ENCODE measurements at regions not wholly inside any gene's neighbourhood (a gene's known extent, or its start where the extent isn't known, plus 50 kb on each side); places are given as distances from the start of the nearest gene placed in this dataset.

DNA sequence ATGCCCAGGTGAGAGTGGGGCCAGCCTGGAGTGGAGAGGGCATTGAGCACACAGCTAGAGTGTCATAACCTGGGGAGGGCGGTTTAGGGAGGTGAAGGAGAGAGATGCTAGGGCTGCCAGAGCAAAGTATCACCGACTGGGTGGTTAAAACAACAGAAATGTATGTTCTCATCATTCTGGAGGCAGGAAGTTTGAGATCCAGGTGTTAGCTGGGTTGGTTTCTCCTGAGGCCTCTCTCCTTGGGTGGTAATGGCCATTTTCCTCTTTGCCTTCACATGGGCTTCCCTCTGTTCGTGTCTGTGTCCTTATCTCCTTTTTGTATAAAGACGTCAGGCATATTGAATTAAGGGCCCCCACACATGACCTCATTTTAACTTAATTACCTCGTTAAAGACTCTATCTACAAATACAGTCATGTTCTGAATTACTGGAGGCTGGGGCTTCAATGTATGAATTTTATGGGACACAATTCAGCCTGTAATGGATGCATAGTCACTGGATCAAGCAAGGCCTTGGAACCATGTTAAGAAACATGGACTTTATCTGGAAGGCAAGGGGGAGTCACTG lies 118.6 kb upstream of the IL12B start:
- BruUV-seq (replicated peaks) = no TSS peak
- no peak overlapping the region for H3K27ac ChIP-seq (ENCODE audit: insufficient read depth, low read depth, low read length)
- H3K9me1 ChIP-seq (replicated peaks; ENCODE audit: control insufficient read depth, extremely low read depth, insufficient read depth, low read length) = no peaks in the 10 kb centered on the region
- H4K20me1 ChIP-seq (replicated peaks; ENCODE audit: control insufficient read depth, extremely low read depth, insufficient read depth, low read length) = no peaks in the 10 kb centered on the region
- ChIA-PET POLR2A (no interaction called here), CTCF (no interaction called here)
- no peak overlapping the region for H2AFZ ChIP-seq (ENCODE audit: low read depth, low read length)
- no peak for DNase-seq (ENCODE audit: low read depth, low spot score)
- H3K9ac ChIP-seq (replicated peaks; ENCODE audit: extremely low read depth, insufficient read depth, low read length) = no peak overlapping the region
- H3K27me3 ChIP-seq (ENCODE audit: control insufficient read depth in 2 of 2, insufficient read depth in 2 of 2, low read length in 2 of 2) = no peaks in the 10 kb centered on the region
- H3K79me2 ChIP-seq (ENCODE audit: control insufficient read depth, insufficient read depth, low read length) = no peaks in the 10 kb centered on the region
- no peaks in the 10 kb centered on the region for H3K9me3 ChIP-seq (replicated peaks; ENCODE audit: control insufficient read depth, insufficient read depth, low read length)
- dilution Hi-C loops (cut with MboI; ENCODE audit: extremely low pct_ligation_motif_present, low sequenced_read_pairs) (no loop called here), intact Hi-C loops (cut with micrococcal nuclease) (no loop called here)
- TF ChIP-seq, protein P1, sequence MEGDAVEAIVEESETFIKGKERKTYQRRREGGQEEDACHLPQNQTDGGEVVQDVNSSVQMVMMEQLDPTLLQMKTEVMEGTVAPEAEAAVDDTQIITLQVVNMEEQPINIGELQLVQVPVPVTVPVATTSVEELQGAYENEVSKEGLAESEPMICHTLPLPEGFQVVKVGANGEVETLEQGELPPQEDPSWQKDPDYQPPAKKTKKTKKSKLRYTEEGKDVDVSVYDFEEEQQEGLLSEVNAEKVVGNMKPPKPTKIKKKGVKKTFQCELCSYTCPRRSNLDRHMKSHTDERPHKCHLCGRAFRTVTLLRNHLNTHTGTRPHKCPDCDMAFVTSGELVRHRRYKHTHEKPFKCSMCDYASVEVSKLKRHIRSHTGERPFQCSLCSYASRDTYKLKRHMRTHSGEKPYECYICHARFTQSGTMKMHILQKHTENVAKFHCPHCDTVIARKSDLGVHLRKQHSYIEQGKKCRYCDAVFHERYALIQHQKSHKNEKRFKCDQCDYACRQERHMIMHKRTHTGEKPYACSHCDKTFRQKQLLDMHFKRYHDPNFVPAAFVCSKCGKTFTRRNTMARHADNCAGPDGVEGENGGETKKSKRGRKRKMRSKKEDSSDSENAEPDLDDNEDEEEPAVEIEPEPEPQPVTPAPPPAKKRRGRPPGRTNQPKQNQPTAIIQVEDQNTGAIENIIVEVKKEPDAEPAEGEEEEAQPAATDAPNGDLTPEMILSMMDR (IDR thresholded peaks at IDR 0.05; ENCODE audit: extremely low read depth in 1 of 2, insufficient read depth in 1 of 2, low read depth in 1 of 2, low read length in 2 of 2) = no peak
- TF ChIP-seq FOS (IDR thresholded peaks at IDR 0.05; ENCODE audit: borderline replicate concordance, insufficient read depth, low read length) (no peak), GATA2 (IDR thresholded peaks at IDR 0.05; ENCODE audit: insufficient read depth, insufficient read length, low read depth, low read length) (no peak)
- H3K4me1 ChIP-seq (ENCODE audit: control insufficient read depth, extremely low read depth, insufficient read depth, low read length) = no peaks in the 10 kb centered on the region
- H3K4me2 ChIP-seq (ENCODE audit: insufficient read depth, low read length) = no peak overlapping the region
- H3K36me3 ChIP-seq (ENCODE audit: control insufficient read depth in 2 of 2, extremely low read depth in 1 of 2, insufficient read depth in 2 of 2, low read length in 2 of 2) = no peaks in the 10 kb centered on the region
- FAIRE-seq = no peak
- H3K4me3 ChIP-seq (replicated peaks in 1 of 3; ENCODE audit: insufficient read depth in 1 of 3, low read depth in 1 of 3, low read length in 3 of 3) = no peak overlapping the region

DNA sequence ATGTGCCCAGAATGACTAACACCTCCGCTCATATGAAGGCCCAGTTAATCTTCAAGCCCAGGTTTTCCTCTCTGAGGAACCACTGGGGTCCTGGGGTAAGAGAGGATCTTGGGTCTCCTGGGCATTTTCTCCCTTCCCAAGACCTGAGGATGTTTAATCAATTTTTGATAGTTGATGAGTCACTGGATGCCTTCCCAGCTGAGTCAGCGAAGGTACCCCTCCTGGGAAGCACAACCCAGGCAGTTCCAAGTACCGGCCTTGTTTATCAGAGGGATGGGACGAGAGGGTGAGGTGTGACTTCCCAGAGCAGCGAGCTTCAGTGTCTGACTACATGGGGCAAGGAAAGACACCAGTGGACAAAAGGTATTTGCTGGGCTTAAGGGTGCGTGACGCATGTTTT lies 119.6 kb upstream of the IL12B start:
- no peaks in the 10 kb centered on the region for H3K9me3 ChIP-seq (replicated peaks; ENCODE audit: control insufficient read depth, insufficient read depth, low read length)
- FAIRE-seq = no peak

More for the DNA sequence above, 119.6 kb upstream of the IL12B start:
- DNase-seq (ENCODE audit: low read depth, low spot score) = no peak
- H3K9me1 ChIP-seq (replicated peaks; ENCODE audit: control insufficient read depth, extremely low read depth, insufficient read depth, low read length) = no peaks in the 10 kb centered on the region
- H3K36me3 ChIP-seq (ENCODE audit: control insufficient read depth in 2 of 2, extremely low read depth in 1 of 2, insufficient read depth in 2 of 2, low read length in 2 of 2) = no peaks in the 10 kb centered on the region
- no peaks in the 10 kb centered on the region for H4K20me1 ChIP-seq (replicated peaks; ENCODE audit: control insufficient read depth, extremely low read depth, insufficient read depth, low read length)
- no peak overlapping the region for H3K4me3 ChIP-seq (replicated peaks in 1 of 3; ENCODE audit: insufficient read depth in 1 of 3, low read depth in 1 of 3, low read length in 3 of 3)
- H3K9ac ChIP-seq (replicated peaks; ENCODE audit: extremely low read depth, insufficient read depth, low read length) = no peak overlapping the region
- no peak overlapping the region for H3K4me2 ChIP-seq (ENCODE audit: insufficient read depth, low read length)
- no peaks in the 10 kb centered on the region for H3K27me3 ChIP-seq (ENCODE audit: control insufficient read depth in 2 of 2, insufficient read depth in 2 of 2, low read length in 2 of 2)
- CTCF ChIA-PET = no interaction called here
- POLR2A ChIA-PET = no interaction called here
- H2AFZ ChIP-seq (ENCODE audit: low read depth, low read length) = no peak overlapping the region
- dilution Hi-C loops (cut with MboI; ENCODE audit: extremely low pct_ligation_motif_present, low sequenced_read_pairs) = no loop called here
- no peak overlapping the region for H3K27ac ChIP-seq (ENCODE audit: insufficient read depth, low read depth, low read length)
- no peaks in the 10 kb centered on the region for H3K4me1 ChIP-seq (ENCODE audit: control insufficient read depth, extremely low read depth, insufficient read depth, low read length)
- TF ChIP-seq EZH2 (IDR thresholded peaks at IDR 0.05; ENCODE audit: borderline replicate concordance, low read depth, low read length, severe bottlenecking) (no peak), JUN (IDR thresholded peaks at IDR 0.05; ENCODE audit: borderline replicate concordance, insufficient read depth, insufficient read length, low read depth) (no peak), GATA2 (IDR thresholded peaks at IDR 0.05; ENCODE audit: insufficient read depth, insufficient read length, low read depth, low read length) (no peak), POLR2AphosphoS5 (IDR thresholded peaks at IDR 0.05; ENCODE audit: insufficient read depth, low read depth, low read length) (no peak), POLR2A (IDR thresholded peaks at IDR 0.05; ENCODE audit: low read depth, low read length) (no peak)
- no peaks in the 10 kb centered on the region for H3K79me2 ChIP-seq (ENCODE audit: control insufficient read depth, insufficient read depth, low read length)
- BruUV-seq (replicated peaks) = no TSS peak
- intact Hi-C loops (cut with micrococcal nuclease) = no loop called here
